Frontal cortex (tissue), 3 donors: ENCODE measurements at regions not wholly inside any gene's neighbourhood (a gene's known extent, or its start where the extent isn't known, plus 50 kb on each side); places are given as distances from the start of the nearest gene placed in this dataset.

Experiments
- DNase-seq, 2 donors: peaks; one replicate each; pipeline ENCODE4 v3.0.0; 2012; ENCODE audit warnings: low spot score in 2 of 2
- FAIRE-seq: peaks from 2 replicates; lab custom pipeline; 2012; peaks lifted over from hg19 to GRCh38; lab: Jason Lieb, UNC
- donor health status: control.
- donor health status: control.
- donor health status: control.

- FAIRE-seq: no peak
- no peak for DNase-seq
Observed at GRCh38 chr5:15234911-15235310, 265.1 kb upstream of the FBXL7 start.

GRCh38 chr5:15234366-15234765 lies 265.6 kb upstream of the FBXL7 start:
- DNase-seq (no peak), FAIRE-seq (no peak)

GRCh38 chr5:15233566-15233965 lies 266.4 kb upstream of the FBXL7 start:
- no peak for FAIRE-seq
- DNase-seq: no peak

- no peak for FAIRE-seq
- DNase-seq: no peak
Observed at GRCh38 chr5:15222156-15222555, 277.8 kb upstream of the FBXL7 start.

- FAIRE-seq (no peak), DNase-seq (no peak)
Observed at GRCh38 chr5:15220642-15221173, 279.3 kb upstream of the FBXL7 start.

GRCh38 chr5:15215056-15215455 lies 284.9 kb upstream of the FBXL7 start:
- no peak for FAIRE-seq
- no peak for DNase-seq

GRCh38 chr5:15214010-15214409 lies 286.0 kb upstream of the FBXL7 start:
- no peak for FAIRE-seq
- no peak for DNase-seq

- FAIRE-seq: no peak
- DNase-seq: no peak
Observed at GRCh38 chr5:15209053-15209762, 290.8 kb upstream of the FBXL7 start.

- no peak for DNase-seq
- no peak for FAIRE-seq
Observed at GRCh38 chr5:15206133-15206532, 293.8 kb upstream of the FBXL7 start.

- FAIRE-seq (no peak), DNase-seq (no peak)
Observed at GRCh38 chr5:15203376-15203775, 296.6 kb upstream of the FBXL7 start.

GRCh38 chr5:15191012-15191411 lies 309.0 kb upstream of the FBXL7 start:
- FAIRE-seq (no peak), DNase-seq (no peak)

GRCh38 chr5:15183520-15183919 lies 311.9 kb upstream of the ANKH start:
- DNase-seq (no peak), FAIRE-seq (peak; percentile 48)

GRCh38 chr5:15170173-15170572 lies 298.6 kb upstream of the ANKH start:
- FAIRE-seq (no peak), DNase-seq (no peak)

GRCh38 chr5:15168358-15168757 lies 296.8 kb upstream of the ANKH start:
- FAIRE-seq (no peak), DNase-seq (no peak)

GRCh38 chr5:15160091-15160490 lies 288.5 kb upstream of the ANKH start:
- no peak for DNase-seq
- no peak for FAIRE-seq

GRCh38 chr5:15159606-15160005 lies 288.0 kb upstream of the ANKH start:
- DNase-seq: no peak
- no peak for FAIRE-seq

- FAIRE-seq (no peak), DNase-seq (no peak)
Observed at GRCh38 chr5:15142458-15142857, 270.9 kb upstream of the ANKH start.

GRCh38 chr5:15137414-15137813 lies 265.8 kb upstream of the ANKH start:
- no peak for FAIRE-seq
- no peak for DNase-seq

- FAIRE-seq (no peak), DNase-seq (no peak)
Observed at GRCh38 chr5:15135661-15136060, 264.1 kb upstream of the ANKH start.

- DNase-seq (no peak), FAIRE-seq (no peak)
Observed at GRCh38 chr5:15133456-15133965, 261.9 kb upstream of the ANKH start.

GRCh38 chr5:15132816-15133405 lies 261.3 kb upstream of the ANKH start:
- DNase-seq: no peak
- no peak for FAIRE-seq
